SK-N-MC (cell line): ENCODE measurements at regions not wholly inside any gene's neighbourhood (a gene's known extent, or its start where the extent isn't known, plus 50 kb on each side); places are given as distances from the start of the nearest gene placed in this dataset.

ENCODE experiments used
- EZH2 ChIP-seq: fragments of 200-600 bp; sonication (generic); IDR thresholded peaks from one replicate; pipeline ENCODE4 v1.6.1; 2017; ENCODE audit warnings: antibody characterized with exemption
- POLR2AphosphoS5 ChIP-seq: IDR thresholded peaks from 2 replicates; pipeline ENCODE4 v1.6.1; 2012; ENCODE audit warnings: mild to moderate bottlenecking, low read depth, low read length, borderline replicate concordance

DNA sequence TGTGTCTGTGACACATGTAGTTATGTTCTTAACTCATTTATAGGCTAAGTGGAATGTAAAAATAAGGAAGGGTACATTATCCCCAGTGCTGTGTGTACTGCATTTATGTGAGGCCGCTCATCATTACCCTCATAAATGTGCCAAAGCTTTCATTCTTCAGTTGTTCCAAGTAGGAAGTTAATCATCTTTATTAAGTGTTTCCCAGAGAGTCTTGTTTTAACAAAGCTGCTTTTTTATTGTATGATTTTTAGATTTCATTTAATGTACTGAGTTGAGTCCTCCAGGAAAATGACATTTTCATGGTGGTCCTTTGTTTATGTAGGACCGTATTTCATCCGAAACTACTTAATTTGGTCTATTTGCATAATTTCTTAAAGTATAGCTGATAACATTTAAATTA lies 379.8 kb downstream of the DLEU7 start:
- TF ChIP-seq POLR2AphosphoS5, result no peak
- TF ChIP-seq EZH2, result no peak
